Ascending aorta (tissue), 2 donors: ENCODE measurements at regions not wholly inside any gene's neighbourhood (a gene's known extent, or its start where the extent isn't known, plus 50 kb on each side); places are given as distances from the start of the nearest gene placed in this dataset.

Experiments used
- DNase-seq, 2 donors: peaks; one replicate each; pipeline ENCODE4 v3.0.0-alpha.2; 2019; ENCODE audit warnings: low spot score in 2 of 2
- H3K27ac ChIP-seq, 2 donors: fragments of 200-600 bp; sonication (generic); one replicate each; pipeline ENCODE4 v1.5.1; 2016 to 2017; ENCODE audit warnings: mild to moderate bottlenecking in 1 of 2
- H3K27me3 ChIP-seq: fragments of 200-600 bp; sonication (generic); one replicate; pipeline ENCODE4 v1.5.1; 2017
- H3K36me3 ChIP-seq, 2 donors: fragments of 200-600 bp; sonication (generic); one replicate each; pipeline ENCODE4 v1.5.1; 2016
- H3K4me1 ChIP-seq, 2 donors: fragments of 200-600 bp; sonication (generic); one replicate each; pipeline ENCODE4 v1.5.1; 2016 to 2017; ENCODE audit warnings: mild to moderate bottlenecking in 1 of 2
- H3K4me3 ChIP-seq, 2 donors: fragments of 200-600 bp; sonication (generic); one replicate each; pipeline ENCODE4 v1.5.1; 2016 to 2017; ENCODE audit warnings: mild to moderate bottlenecking in 1 of 2
- H3K9me3 ChIP-seq, 2 donors: fragments of 200-600 bp; sonication (generic); one replicate each; pipeline ENCODE4 v1.5.1; 2016
- intact Hi-C: fragments of 100-400 bp; cut with DNase I; formaldehyde crosslinking; loops from one replicate; pipeline ENCODE4 v1.15.1; 2023
- TF ChIP-seq, protein P1 (sequence below), 3 experiments: fragments of 200-600 bp in 2 of 3; fragments of 450-650 bp in 1 of 3; sonication (generic) in 2 of 3; IDR thresholded peaks; one replicate each; pipeline ENCODE4 v1.5.1; 2016 to 2019; ENCODE audit warnings: antibody characterized with exemption in 3 of 3, mild to moderate bottlenecking in 1 of 3, moderate library complexity in 1 of 3

- Histone ChIP-seq H3K36me3 (no peaks in the 10 kb centered on the region), H3K27ac (no peak overlapping the region), H3K4me3 (no peak overlapping the region), H3K4me1 (no peaks in the 10 kb centered on the region), H3K9me3 (no peaks in the 10 kb centered on the region), H3K27me3 (no peaks in the 10 kb centered on the region)
- TF ChIP-seq, protein P1, sequence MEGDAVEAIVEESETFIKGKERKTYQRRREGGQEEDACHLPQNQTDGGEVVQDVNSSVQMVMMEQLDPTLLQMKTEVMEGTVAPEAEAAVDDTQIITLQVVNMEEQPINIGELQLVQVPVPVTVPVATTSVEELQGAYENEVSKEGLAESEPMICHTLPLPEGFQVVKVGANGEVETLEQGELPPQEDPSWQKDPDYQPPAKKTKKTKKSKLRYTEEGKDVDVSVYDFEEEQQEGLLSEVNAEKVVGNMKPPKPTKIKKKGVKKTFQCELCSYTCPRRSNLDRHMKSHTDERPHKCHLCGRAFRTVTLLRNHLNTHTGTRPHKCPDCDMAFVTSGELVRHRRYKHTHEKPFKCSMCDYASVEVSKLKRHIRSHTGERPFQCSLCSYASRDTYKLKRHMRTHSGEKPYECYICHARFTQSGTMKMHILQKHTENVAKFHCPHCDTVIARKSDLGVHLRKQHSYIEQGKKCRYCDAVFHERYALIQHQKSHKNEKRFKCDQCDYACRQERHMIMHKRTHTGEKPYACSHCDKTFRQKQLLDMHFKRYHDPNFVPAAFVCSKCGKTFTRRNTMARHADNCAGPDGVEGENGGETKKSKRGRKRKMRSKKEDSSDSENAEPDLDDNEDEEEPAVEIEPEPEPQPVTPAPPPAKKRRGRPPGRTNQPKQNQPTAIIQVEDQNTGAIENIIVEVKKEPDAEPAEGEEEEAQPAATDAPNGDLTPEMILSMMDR (IDR thresholded peaks at IDR 0.05): no peak
- DNase-seq: no peak
- intact Hi-C loops: no loop called here
These were observed 235.6 kb upstream of the HNRNPA3 start for GRCh38 chr2:176976736-176977685.

- intact Hi-C loops: no loop called here
- H3K4me1 ChIP-seq: no peaks in the 10 kb centered on the region
- no peak for DNase-seq
- TF ChIP-seq, protein P1 (IDR thresholded peaks at IDR 0.05): no peak
- H3K4me3 ChIP-seq: no peak overlapping the region
- no peaks in the 10 kb centered on the region for H3K9me3 ChIP-seq
- no peaks in the 10 kb centered on the region for H3K27me3 ChIP-seq
- H3K27ac ChIP-seq: no peak overlapping the region
- no peaks in the 10 kb centered on the region for H3K36me3 ChIP-seq
These were observed 233.7 kb upstream of the HNRNPA3 start for GRCh38 chr2:176978921-176979320.

DNA sequence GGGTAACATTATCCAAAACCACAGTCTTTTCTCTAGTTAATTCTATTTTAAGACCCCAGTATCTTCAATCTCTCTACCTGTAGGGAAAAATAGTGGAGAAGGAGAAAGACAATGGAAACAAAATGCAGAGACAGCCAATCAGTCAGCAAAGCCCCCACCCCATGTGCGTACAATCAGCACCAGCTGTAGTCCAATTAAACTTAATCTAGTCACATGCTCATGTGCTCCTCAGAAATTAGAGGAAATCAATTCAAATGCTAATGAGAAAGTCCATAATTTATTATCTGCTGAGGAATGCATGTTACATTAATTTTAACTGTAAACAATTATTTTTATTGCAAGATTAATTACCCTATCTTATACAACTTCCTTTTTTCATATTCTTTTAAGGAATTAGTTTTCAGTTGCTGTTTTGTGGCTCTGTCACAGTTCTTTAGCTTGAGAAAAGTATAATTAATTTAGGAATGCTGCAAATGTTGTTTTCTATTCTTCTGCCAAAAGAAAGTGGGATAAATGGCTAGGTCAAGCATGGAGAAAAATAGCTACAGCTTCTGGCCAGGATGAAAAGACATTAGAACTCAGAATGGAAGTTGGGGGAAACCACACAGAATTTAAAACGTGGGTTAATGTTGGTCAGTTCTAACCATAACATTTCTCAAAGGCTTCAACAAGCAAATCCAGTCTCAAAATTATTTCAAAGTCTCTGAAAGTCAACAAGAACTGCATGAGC is 232.4 kb upstream of the HNRNPA3 start:
- Histone ChIP-seq H3K4me1 (no peaks in the 10 kb centered on the region), H3K27ac (no peak overlapping the region), H3K9me3 (no peaks in the 10 kb centered on the region), H3K36me3 (no peaks in the 10 kb centered on the region), H3K4me3 (no peak overlapping the region), H3K27me3 (no peaks in the 10 kb centered on the region)
- DNase-seq: no peak
- TF ChIP-seq, protein P1 (IDR thresholded peaks at IDR 0.05): no peak
- intact Hi-C loops: no loop called here

DNA sequence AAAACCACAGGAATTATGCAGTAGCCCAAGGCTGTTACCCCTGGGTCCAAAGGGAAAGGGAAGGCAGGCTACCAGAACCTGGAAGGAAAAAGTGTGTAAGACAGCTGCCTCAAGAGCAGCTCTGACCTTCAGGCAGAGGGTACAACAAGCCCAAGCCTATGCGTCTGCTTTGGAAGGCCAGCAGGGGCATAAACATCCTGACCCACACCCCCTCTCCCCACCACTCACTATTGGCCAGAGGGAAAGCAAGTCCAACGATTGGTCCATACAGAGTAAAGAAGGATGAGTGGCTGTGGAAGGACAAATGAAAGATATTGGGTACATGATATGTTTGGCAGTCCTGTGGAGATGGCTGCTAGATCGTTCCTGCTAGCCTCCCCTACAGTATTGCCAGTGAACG is 227.6 kb upstream of the HNRNPA3 start:
- no peak overlapping the region for H3K27ac ChIP-seq
- TF ChIP-seq, protein P1 (IDR thresholded peaks at IDR 0.05): no peak
- H3K4me1 ChIP-seq: no peaks in the 10 kb centered on the region
- no peaks in the 10 kb centered on the region for H3K36me3 ChIP-seq
- H3K27me3 ChIP-seq: no peaks in the 10 kb centered on the region
- H3K9me3 ChIP-seq: no peaks in the 10 kb centered on the region
- intact Hi-C loops: no loop called here
- no peak for DNase-seq
- no peak overlapping the region for H3K4me3 ChIP-seq

- DNase-seq: no peak
- no peaks in the 10 kb centered on the region for H3K4me1 ChIP-seq
- TF ChIP-seq, protein P1 (IDR thresholded peaks at IDR 0.05): no peak
- intact Hi-C loops: no loop called here
- no peak overlapping the region for H3K4me3 ChIP-seq
- H3K27me3 ChIP-seq: no peaks in the 10 kb centered on the region
- H3K9me3 ChIP-seq: no peaks in the 10 kb centered on the region
- no peaks in the 10 kb centered on the region for H3K36me3 ChIP-seq
- no peak overlapping the region for H3K27ac ChIP-seq
These were observed 226.7 kb upstream of the HNRNPA3 start for GRCh38 chr2:176985871-176986270.
